Right hindlimb (tissue), 1 donor: ENCODE measurements at regions not wholly inside any gene's neighbourhood (a gene's known extent, or its start where the extent isn't known, plus 50 kb on each side); places are given as distances from the start of the nearest gene placed in this dataset.

Source experiments
- DNase-seq: peaks from one replicate; pipeline ENCODE4 v3.0.0-alpha.2; 2018

- DNase-seq = no peak
Observed at GRCh38 chr21:38203229-38203628, 53.6 kb upstream of the KCNJ15 start.

GRCh38 chr21:38205940-38206339 is 50.9 kb upstream of the KCNJ15 start:
- no peak for DNase-seq

- DNase-seq = no peak
Observed at GRCh38 chr21:38206646-38207045, 50.1 kb upstream of the KCNJ15 start.
